Epithelial cell of proximal tubule (primary cell): ENCODE measurements at regions not wholly inside any gene's neighbourhood (a gene's known extent, or its start where the extent isn't known, plus 50 kb on each side); places are given as distances from the start of the nearest gene placed in this dataset.
A peak's percentile ranks its signal among the peaks of the same experiment; 100 is the strongest.
"Not testable (repeated sequence)": the region's sequence is repeated elsewhere in the genome, so short reads cannot be mapped to it uniquely, and the experiment has no call there.

Experiments used
- DNase-seq: peaks from one replicate; pipeline ENCODE4 v3.0.0-alpha.2; 2011; ENCODE audit warnings: low read depth
- H3K4me3 ChIP-seq: 2 replicates; pipeline ENCODE4 v1.5.1; 2011; ENCODE audit warnings: low read depth, mild to moderate bottlenecking, low read length
- CTCF ChIP-seq: conservative IDR thresholded peaks from 2 replicates; pipeline ENCODE4 v1.5.1; 2012; ENCODE audit warnings: low read depth, mild to moderate bottlenecking, low read length

GRCh38 chr6:58003417-58004167, 686.2 kb downstream of the PRIM2 start:
- DNase-seq, H3K4me3 ChIP-seq: not testable (repeated sequence)
- peak; percentile 47 for TF ChIP-seq CTCF

- DNase-seq, H3K4me3 ChIP-seq: not testable (repeated sequence)
Observed at GRCh38 chr6:58007334-58008000, 690.0 kb downstream of the PRIM2 start.

GRCh38 chr6:58008001-58008335, 690.5 kb downstream of the PRIM2 start:
- H3K4me3 ChIP-seq, DNase-seq: not testable (repeated sequence)

- H3K4me3 ChIP-seq: not testable (repeated sequence)
Observed at GRCh38 chr6:58011954-58012600, 694.6 kb downstream of the PRIM2 start.

GRCh38 chr6:58016614-58017013, 699.2 kb downstream of the PRIM2 start:
- DNase-seq, H3K4me3 ChIP-seq: not testable (repeated sequence)

More at GRCh38 chr6:58011954-58012600, 694.6 kb downstream of the PRIM2 start:
- DNase-seq: not testable (repeated sequence)

- DNase-seq, H3K4me3 ChIP-seq: not testable (repeated sequence)
Observed at GRCh38 chr6:58028188-58028587, 710.8 kb downstream of the PRIM2 start.

GRCh38 chr6:58038213-58038612, 720.8 kb downstream of the PRIM2 start:
- not testable (repeated sequence) for H3K4me3 ChIP-seq, DNase-seq

GRCh38 chr6:58046584-58046983, 729.2 kb downstream of the PRIM2 start:
- H3K4me3 ChIP-seq, DNase-seq: not testable (repeated sequence)

- not testable (repeated sequence) for H3K4me3 ChIP-seq, DNase-seq
Observed at GRCh38 chr6:58047389-58047788, 730.0 kb downstream of the PRIM2 start.

- H3K4me3 ChIP-seq, DNase-seq: not testable (repeated sequence)
Observed at GRCh38 chr6:58047865-58048264, 730.4 kb downstream of the PRIM2 start.

GRCh38 chr6:58055465-58056176, 738.2 kb downstream of the PRIM2 start:
- H3K4me3 ChIP-seq, DNase-seq: not testable (repeated sequence)

- DNase-seq, H3K4me3 ChIP-seq: not testable (repeated sequence)
Observed at GRCh38 chr6:58059701-58060100, 742.3 kb downstream of the PRIM2 start.

GRCh38 chr6:58063542-58063941, 746.1 kb downstream of the PRIM2 start:
- H3K4me3 ChIP-seq: not testable (repeated sequence)

GRCh38 chr6:58067867-58068548, 750.6 kb downstream of the PRIM2 start:
- not testable (repeated sequence) for H3K4me3 ChIP-seq, DNase-seq

More at GRCh38 chr6:58063542-58063941, 746.1 kb downstream of the PRIM2 start:
- not testable (repeated sequence) for DNase-seq
